ENCODE measurements at regions not wholly inside any gene's neighbourhood (a gene's known extent, or its start where the extent isn't known, plus 50 kb on each side); places are given as distances from the start of the nearest gene placed in this dataset.

GRCh38 chr1:30146448-30146847 is 576.9 kb downstream of the MATN1 start:
- intact Hi-C loops (cut with micrococcal nuclease; ENCODE audit: unreplicated experiment) (no loop called here), in situ Hi-C loops (cut with MboI) (no loop called here)
- DNase-seq (ENCODE audit: low read depth, low spot score) = no peak
- Histone ChIP-seq H3K79me2 (ENCODE audit: control insufficient read depth, insufficient read depth, low read length) (no peaks in the 10 kb centered on the region), H3K27me3 (replicated peaks in 1 of 2; ENCODE audit: control insufficient read depth in 2 of 2, insufficient read depth in 2 of 2, low read length in 1 of 2) (no peaks in the 10 kb centered on the region), H3K9me3 (replicated peaks; ENCODE audit: control insufficient read depth, insufficient read depth, low read length) (no peaks in the 10 kb centered on the region), H2AFZ (ENCODE audit: control insufficient read depth, low read depth, low read length) (no peak overlapping the region), H3K4me2 (ENCODE audit: control insufficient read depth, insufficient read depth) (no peak overlapping the region), H3K4me3 (no peak overlapping the region), H3K27ac (ENCODE audit: control insufficient read depth, insufficient read depth) (no peak overlapping the region), H3K4me1 (ENCODE audit: control insufficient read depth, insufficient read depth, low read length) (no peaks in the 10 kb centered on the region), H3K36me3 (ENCODE audit: control insufficient read depth in 2 of 2, insufficient read depth in 2 of 2, low read length in 1 of 2) (no peaks in the 10 kb centered on the region), H3K9ac (ENCODE audit: control insufficient read depth, insufficient read depth, low read length) (no peak overlapping the region), H4K20me1 (ENCODE audit: control insufficient read depth, insufficient read depth) (no peaks in the 10 kb centered on the region)
- no TSS peak for BruUV-seq (replicated peaks)
- no peak for ATAC-seq
- RAD21 ChIA-PET (ENCODE audit: unreplicated experiment) = no interaction called here
- TF ChIP-seq E2F4 (IDR thresholded peaks at IDR 0.05; ENCODE audit: low read depth, low read length) (no peak), CBX3 (IDR thresholded peaks at IDR 0.05; ENCODE audit: borderline replicate concordance, low read depth) (no peak), HDGF (IDR thresholded peaks at IDR 0.05) (no peak), NFXL1 (IDR thresholded peaks at IDR 0.05; ENCODE audit: borderline replicate concordance) (no peak), HSF1 (IDR thresholded peaks at IDR 0.05; ENCODE audit: low read depth, low read length) (no peak)
- POLR2A ChIA-PET = no interaction called here
- FAIRE-seq = no peak
- CTCF ChIA-PET = no interaction called here
- SMC1A ChIA-PET (ENCODE audit: uncharacterized antibody, unreplicated experiment) = no interaction called here
- WGBS (ENCODE audit: insufficient coverage, insufficient replicate concordance, low lambda C conversion rate, missing lambda C conversion rate) = 2% methylated on average over 8 of the region's 8 CpGs

- DNase-seq (ENCODE audit: low read depth, low spot score) (no peak), FAIRE-seq (no peak), ATAC-seq (no peak)
- SMC1A ChIA-PET (ENCODE audit: uncharacterized antibody, unreplicated experiment) = no interaction called here
- Histone ChIP-seq H3K4me1 (ENCODE audit: control insufficient read depth, insufficient read depth, low read length) (no peaks in the 10 kb centered on the region), H3K4me2 (ENCODE audit: control insufficient read depth, insufficient read depth) (no peak overlapping the region), H4K20me1 (ENCODE audit: control insufficient read depth, insufficient read depth) (no peaks in the 10 kb centered on the region), H3K4me3 (no peak overlapping the region), H3K27ac (ENCODE audit: control insufficient read depth, insufficient read depth) (no peak overlapping the region), H3K9ac (ENCODE audit: control insufficient read depth, insufficient read depth, low read length) (no peak overlapping the region), H3K27me3 (replicated peaks in 1 of 2; ENCODE audit: control insufficient read depth in 2 of 2, insufficient read depth in 2 of 2, low read length in 1 of 2) (no peaks in the 10 kb centered on the region), H3K79me2 (ENCODE audit: control insufficient read depth, insufficient read depth, low read length) (no peaks in the 10 kb centered on the region), H2AFZ (ENCODE audit: control insufficient read depth, low read depth, low read length) (no peak overlapping the region), H3K9me3 (replicated peaks; ENCODE audit: control insufficient read depth, insufficient read depth, low read length) (no peaks in the 10 kb centered on the region), H3K36me3 (ENCODE audit: control insufficient read depth in 2 of 2, insufficient read depth in 2 of 2, low read length in 1 of 2) (no peaks in the 10 kb centered on the region)
- no peak for TF ChIP-seq FOS (IDR thresholded peaks at IDR 0.05; ENCODE audit: borderline replicate concordance, extremely low read depth, insufficient read length)
- no peak for TF ChIP-seq RB1 (IDR thresholded peaks at IDR 0.05; ENCODE audit: borderline replicate concordance)
- no peak for TF ChIP-seq RFX5 (IDR thresholded peaks at IDR 0.05; ENCODE audit: low read depth, low read length)
- POLR2A ChIA-PET = no interaction called here
- in situ Hi-C loops (cut with MboI) (no loop called here), intact Hi-C loops (cut with micrococcal nuclease; ENCODE audit: unreplicated experiment) (no loop called here)
- no TSS peak for BruUV-seq (replicated peaks)
- 22% methylated on average over 4 of the region's 4 CpGs for WGBS (ENCODE audit: insufficient coverage, insufficient replicate concordance, low lambda C conversion rate, missing lambda C conversion rate)
- CTCF ChIA-PET = no interaction called here
- RAD21 ChIA-PET (ENCODE audit: unreplicated experiment) = no interaction called here
Observed at GRCh38 chr1:30145723-30146303, 577.6 kb downstream of the MATN1 start.
